HG02610 (cell line): ENCODE measurements at regions not wholly inside any gene's neighbourhood (a gene's known extent, or its start where the extent isn't known, plus 50 kb on each side); places are given as distances from the start of the nearest gene placed in this dataset.

ENCODE experiments used
- ATAC-seq: cut with Tn5 transposase; IDR thresholded peaks from one replicate; pipeline ENCODE4 v1.9.1; 2021; ENCODE audit warnings: mild to moderate bottlenecking, moderate library complexity; ENCODE audit not compliant: unreplicated experiment

DNA sequence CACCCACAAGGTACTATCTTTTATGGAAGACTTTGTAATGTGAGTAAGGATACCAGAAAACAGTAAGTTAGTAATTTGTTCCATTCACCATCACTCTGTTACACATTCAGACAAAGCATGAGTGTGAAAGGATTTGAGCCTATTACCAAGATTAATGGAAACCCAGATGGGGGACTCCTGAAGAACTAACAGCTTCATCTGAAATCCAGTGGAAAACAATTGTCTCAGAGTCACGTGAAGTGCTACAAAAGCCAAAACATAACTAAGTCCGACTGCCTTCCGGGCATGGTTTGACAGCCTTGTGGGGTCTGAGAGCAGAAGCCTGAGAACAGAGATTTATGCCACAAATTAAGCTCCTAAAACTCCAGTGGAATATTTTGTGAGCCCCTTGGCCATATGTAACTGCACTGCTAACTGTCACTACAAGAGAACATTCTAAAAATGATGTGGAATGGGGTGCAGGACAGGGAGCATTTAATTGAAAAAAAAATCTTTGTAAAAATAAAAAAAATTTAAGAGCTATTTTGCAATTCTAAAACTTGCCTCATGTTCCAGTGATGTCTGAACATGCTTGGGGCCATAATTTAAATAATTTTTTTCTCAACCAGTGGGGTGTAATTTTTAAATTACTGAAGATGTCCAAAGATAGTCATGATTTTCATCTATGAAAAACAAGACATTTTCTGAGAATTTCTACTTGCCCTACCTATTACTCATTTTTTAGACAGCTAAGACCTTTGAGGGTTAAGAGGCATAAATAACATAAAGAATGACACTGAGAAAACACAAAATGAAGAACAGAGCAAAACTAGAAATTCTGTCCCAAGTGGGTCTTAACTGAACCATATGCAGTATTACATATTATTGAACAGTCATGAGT is 555.0 kb downstream of the INHBA start:
- no peak for ATAC-seq

- no peak for ATAC-seq
These were observed 556.5 kb downstream of the INHBA start for GRCh38 chr7:41146429-41146828.

DNA sequence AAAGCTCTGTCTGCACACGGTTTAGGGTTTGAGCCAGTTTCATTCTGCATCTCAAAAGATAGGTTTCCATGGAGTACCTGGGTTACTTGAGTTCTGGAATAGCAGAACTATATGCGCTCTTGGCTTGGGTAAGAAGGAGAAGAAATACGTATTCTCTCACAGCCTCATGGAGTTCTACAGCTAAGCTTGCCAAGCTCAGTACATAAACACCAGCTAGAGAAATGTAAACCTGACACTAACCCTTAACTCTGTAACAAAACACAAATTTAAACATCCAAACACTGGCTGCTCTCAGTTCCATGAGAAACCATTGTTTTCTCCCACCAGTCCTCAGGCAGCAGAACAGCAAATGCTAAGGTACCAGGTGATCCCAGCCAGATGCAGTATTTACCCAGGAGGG is 557.2 kb downstream of the INHBA start:
- ATAC-seq: no peak

DNA sequence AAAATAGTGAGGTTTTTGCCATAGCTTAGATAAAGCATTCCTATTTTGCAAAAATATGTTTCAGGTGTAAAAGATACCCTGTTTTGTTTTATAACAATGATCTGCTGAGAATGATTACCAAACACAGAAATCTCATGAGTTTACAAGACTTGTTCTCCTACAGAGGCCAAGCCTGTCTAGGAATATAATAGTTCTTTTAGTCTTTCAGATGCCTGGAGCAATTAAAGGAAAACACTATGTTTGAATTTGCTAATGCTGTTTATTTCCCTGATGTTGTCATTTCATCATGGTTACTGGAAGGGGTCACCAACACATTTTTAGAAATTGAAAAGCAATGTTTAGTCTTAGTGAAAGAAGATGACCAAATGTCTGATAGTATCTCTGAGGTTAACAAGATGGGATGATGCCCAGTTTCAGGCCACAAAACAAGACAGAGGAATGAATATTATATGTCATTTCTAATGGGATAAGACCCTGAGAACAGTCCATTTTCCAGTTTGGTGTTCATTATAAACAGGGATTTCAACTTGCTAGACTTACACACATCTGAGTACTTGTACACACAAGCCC is 559.9 kb downstream of the INHBA start:
- ATAC-seq: no peak

DNA sequence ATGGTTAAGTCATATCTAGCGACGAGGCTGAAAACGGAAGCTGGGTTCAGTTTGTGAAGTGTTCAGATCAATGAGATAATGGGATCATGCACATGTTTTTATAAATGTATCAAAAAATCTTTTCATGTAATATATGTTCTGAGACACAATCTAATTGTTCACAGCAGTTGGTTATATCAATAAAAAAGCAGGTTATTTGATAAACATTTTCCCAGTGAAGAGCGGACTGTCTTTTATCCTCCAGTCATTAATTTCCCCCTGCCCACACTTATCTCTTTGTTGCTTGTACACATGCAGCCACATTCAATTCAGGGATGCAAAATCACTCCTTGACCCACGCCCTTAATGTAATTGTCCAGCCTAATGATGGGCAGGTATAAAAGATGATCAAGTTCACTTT is 563.1 kb downstream of the INHBA start:
- ATAC-seq: no peak

DNA sequence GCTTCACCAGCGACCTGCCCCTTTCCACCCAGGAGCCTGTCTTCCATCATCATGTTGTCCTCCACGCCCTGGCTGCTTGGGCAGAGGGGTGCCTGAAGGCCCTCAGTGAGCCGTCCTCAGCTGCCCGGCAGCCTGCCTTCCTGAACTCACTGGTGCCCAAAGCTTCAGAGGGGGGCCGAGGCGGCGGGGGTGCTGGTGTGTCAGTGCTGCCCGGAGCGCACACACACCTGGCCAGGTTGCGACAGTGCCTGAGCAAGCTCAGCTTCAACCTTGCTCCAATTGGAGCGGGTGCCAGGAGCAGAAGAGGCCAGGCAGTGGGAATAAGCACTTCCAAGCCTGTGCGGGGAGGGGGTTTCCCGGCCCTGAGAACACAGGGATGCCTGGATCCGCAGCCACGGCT is 566.3 kb downstream of the INHBA start:
- no peak for ATAC-seq

- no peak for ATAC-seq
These were observed 567.4 kb downstream of the INHBA start for GRCh38 chr7:41135511-41135910.

GRCh38 chr7:41134300-41135255 is 568.3 kb downstream of the INHBA start:
- ATAC-seq: peak; percentile 97

- no peak for ATAC-seq
These were observed 569.1 kb downstream of the INHBA start for GRCh38 chr7:41133690-41134299.

GRCh38 chr7:41131956-41132355 is 570.9 kb downstream of the INHBA start:
- no peak for ATAC-seq

DNA sequence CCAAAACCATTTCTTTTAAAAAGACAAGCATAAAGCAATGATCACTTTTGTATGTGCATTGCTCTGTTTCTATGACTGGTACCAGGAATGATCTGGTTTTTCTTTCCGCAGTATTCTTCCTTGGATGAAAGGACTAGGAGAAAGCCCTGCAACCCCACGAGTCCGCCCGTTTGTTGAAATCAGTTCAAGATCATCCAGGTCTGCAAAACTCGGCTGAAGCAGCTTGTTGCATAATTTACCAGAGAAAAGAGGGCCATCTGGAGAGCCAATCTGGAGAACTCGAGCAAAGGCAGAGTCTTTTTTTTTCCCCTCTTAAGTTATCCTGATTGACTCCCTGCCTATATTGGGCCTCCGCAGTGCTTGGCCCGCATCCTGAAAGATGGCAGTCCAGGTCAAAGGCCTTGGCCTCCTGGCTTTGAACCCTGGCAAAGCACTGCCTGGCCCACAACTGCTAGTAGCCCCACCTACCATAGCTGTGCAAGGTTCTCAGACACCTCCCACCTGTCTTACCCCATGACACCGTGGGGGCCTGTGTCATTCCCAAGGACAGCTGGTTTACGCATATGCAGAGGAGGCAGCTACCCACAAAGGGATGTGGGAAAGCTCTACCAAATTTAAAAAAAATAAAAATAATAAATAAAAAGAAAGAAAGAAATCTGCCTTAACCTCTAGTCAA is 572.2 kb downstream of the INHBA start:
- ATAC-seq: no peak

DNA sequence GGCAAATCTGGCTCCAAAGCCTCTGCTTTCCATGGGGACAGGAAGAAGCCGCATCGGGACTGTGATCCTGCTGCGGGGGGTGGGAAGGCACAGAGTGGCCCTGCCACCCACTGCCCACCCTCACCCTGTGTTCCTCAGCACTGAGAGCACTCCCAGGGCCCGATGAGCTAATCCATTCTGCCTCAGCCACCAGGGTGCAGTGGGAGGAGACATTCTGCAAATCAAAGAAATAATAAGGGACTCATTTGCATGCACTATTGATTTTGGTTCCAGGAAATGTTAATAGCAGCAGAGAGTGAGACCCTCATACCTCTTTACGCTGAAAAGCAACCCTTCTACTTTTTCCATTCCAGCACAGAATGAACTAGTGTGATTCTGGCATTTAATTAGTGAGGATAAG is 572.8 kb downstream of the INHBA start:
- no peak for ATAC-seq

DNA sequence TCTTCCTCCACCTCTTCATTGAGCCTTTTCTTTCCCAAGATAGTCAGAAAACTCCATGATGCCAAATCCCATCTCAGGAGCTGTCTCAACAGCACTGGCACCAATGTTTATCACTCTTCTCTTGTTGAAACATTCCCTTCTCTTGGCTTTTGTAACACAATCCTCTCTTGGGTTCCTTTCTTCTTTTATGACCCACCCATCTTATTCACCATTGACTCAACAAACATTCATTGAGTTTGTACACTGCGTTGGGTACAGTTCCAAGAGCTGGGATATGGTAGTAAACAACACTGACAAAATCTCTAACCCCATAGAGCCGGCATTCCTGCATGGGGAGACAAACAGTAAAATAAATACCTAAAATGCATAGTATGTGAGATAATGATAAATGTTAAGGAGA is 577.5 kb downstream of the INHBA start:
- ATAC-seq: no peak

DNA sequence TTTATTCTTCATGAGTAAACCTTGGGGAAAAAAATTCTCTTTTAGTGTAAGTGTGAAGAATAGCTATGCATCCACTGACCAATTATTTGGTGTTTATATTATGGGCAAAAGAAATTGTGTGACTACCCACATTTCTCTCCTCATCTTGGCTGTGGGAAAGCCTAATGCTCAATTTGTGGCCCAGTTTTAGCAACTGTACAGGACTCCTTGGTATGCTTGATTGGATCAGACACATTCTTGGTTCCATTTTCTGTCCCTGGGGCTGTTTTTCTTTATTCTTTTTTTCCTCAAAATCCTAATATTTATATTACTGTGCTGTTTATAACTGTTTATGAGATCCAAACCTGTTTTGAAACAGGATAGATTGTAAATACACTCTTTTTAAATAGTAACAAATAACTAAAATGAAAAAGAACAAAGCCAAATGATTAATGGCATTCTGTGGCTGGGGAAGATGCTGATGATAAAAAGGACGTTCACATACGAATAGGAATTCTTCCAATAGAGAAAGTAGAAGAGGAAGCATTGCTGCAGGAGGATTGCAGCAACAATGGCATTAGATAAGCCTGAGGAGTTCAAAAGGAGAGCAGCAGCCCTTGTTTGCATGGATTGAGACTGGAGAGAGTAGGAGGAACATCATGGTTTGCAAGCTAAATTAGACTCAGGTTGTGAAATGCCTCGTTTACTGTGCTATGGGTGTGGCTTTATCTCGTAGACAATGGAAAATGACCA is 580.5 kb downstream of the INHBA start:
- ATAC-seq: no peak

DNA sequence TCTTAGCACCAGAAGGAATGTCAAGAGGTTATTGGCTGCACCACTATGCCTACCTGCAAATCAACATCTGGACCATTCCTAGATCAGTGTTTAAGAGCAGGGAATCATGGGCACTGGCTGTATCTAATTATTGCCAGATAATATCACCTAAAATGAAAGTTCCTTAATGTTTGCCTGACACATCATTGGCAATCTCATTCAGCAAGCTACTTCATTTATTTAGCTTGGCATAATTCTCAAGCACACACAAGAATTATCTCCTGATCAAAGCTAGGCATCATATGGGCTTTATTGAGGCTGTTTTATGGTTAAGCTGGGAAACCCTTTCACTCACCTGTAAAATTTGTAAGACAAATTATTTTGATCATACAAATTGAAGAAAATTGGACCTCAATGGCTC is 581.7 kb downstream of the INHBA start:
- ATAC-seq: no peak

DNA sequence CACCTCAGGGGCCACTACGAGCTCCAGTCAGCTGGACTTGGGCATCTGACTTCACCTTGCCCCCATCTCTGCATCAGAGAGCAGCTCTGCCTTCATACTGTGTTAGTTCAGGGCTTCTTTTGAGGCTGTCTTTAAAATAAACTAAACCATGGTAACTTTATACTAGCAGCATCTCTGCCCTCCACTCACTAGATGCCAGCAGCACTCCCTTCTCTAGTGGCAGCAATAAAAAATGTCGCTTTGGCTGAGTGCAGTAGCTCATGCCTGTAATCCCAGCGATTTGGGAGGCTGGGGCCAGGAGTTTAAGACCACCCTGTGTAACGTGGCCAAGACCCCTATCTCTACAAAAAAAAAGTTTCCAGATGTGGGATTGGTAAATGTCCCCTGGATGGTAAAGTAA is 584.4 kb downstream of the INHBA start:
- no peak for ATAC-seq

GRCh38 chr7:41117431-41117830 is 585.5 kb downstream of the INHBA start:
- no peak for ATAC-seq

GRCh38 chr7:41116817-41117216 is 586.1 kb downstream of the INHBA start:
- ATAC-seq: no peak

- no peak for ATAC-seq
These were observed 586.6 kb downstream of the INHBA start for GRCh38 chr7:41116337-41116736.

- no peak for ATAC-seq
These were observed 588.2 kb downstream of the INHBA start for GRCh38 chr7:41114691-41115090.
